ENCODE measurements at regions not wholly inside any gene's neighbourhood (a gene's known extent, or its start where the extent isn't known, plus 50 kb on each side); places are given as distances from the start of the nearest gene placed in this dataset.

DNA sequence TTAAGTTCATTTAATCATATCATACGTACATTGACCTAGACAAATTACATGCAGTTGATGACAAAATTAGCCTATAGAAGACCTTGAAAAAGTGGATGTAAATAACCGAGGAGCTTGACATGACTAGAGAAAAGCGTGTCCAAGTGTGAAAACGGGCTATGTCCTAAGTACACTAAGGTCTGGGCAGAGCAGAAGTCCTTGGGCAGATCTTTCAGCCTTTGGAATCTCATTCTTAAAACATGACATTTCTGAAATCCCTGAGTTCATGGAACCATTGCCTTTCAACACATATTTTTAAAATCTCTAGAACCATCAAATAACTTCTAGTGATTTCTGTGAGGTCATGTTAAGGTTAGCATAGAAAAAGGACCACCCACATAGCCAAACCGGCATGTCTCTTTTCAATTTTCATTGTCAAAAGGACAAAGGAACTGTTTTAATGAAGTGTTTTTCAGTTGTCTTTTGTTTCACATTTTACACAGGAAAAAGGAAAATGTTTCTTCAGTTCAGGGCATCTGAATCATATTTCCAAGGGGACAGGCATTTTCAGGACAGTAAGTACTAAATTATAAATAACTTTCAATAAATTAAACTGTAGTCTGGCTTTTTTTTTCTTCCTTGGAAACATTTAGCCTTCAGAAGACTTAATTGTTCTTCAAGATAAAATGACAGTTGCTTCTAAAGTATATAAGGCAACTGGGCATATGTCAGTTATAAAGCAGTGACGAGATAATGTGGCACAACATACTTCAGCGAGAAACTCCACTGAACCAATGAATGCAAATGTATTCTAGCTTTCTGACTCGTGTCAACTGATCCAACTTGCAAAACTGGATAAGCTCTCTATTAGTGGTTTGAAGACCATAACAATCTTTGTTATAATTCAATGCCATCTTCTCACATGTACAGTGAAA lies 416.8 kb downstream of the NFIB start:
- H3K4me3 ChIP-seq (ENCODE audit: low read depth in 2 of 2, low read length in 2 of 2), result no peak overlapping the region
- no peaks in the 10 kb centered on the region for H3K36me3 ChIP-seq (ENCODE audit: control insufficient read depth, insufficient read depth, low read length)
- POLR2A ChIA-PET, result no interaction called here
- no peaks in the 10 kb centered on the region for H3K27me3 ChIP-seq (ENCODE audit: control insufficient read depth, insufficient read depth, low read length)
- TF ChIP-seq, protein P1, sequence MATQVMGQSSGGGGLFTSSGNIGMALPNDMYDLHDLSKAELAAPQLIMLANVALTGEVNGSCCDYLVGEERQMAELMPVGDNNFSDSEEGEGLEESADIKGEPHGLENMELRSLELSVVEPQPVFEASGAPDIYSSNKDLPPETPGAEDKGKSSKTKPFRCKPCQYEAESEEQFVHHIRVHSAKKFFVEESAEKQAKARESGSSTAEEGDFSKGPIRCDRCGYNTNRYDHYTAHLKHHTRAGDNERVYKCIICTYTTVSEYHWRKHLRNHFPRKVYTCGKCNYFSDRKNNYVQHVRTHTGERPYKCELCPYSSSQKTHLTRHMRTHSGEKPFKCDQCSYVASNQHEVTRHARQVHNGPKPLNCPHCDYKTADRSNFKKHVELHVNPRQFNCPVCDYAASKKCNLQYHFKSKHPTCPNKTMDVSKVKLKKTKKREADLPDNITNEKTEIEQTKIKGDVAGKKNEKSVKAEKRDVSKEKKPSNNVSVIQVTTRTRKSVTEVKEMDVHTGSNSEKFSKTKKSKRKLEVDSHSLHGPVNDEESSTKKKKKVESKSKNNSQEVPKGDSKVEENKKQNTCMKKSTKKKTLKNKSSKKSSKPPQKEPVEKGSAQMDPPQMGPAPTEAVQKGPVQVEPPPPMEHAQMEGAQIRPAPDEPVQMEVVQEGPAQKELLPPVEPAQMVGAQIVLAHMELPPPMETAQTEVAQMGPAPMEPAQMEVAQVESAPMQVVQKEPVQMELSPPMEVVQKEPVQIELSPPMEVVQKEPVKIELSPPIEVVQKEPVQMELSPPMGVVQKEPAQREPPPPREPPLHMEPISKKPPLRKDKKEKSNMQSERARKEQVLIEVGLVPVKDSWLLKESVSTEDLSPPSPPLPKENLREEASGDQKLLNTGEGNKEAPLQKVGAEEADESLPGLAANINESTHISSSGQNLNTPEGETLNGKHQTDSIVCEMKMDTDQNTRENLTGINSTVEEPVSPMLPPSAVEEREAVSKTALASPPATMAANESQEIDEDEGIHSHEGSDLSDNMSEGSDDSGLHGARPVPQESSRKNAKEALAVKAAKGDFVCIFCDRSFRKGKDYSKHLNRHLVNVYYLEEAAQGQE (IDR thresholded peaks at IDR 0.05; ENCODE audit: insufficient read depth in 1 of 2, low read depth in 2 of 2, low read length in 1 of 2), result no peak
- no peak for TF ChIP-seq POLR2AphosphoS5 (IDR thresholded peaks at IDR 0.05; ENCODE audit: low read depth, low read length)
- TF ChIP-seq SIN3A (IDR thresholded peaks at IDR 0.05; ENCODE audit: borderline replicate concordance, insufficient read depth, low read depth, low read length), result no peak
- TF ChIP-seq, protein P2, sequence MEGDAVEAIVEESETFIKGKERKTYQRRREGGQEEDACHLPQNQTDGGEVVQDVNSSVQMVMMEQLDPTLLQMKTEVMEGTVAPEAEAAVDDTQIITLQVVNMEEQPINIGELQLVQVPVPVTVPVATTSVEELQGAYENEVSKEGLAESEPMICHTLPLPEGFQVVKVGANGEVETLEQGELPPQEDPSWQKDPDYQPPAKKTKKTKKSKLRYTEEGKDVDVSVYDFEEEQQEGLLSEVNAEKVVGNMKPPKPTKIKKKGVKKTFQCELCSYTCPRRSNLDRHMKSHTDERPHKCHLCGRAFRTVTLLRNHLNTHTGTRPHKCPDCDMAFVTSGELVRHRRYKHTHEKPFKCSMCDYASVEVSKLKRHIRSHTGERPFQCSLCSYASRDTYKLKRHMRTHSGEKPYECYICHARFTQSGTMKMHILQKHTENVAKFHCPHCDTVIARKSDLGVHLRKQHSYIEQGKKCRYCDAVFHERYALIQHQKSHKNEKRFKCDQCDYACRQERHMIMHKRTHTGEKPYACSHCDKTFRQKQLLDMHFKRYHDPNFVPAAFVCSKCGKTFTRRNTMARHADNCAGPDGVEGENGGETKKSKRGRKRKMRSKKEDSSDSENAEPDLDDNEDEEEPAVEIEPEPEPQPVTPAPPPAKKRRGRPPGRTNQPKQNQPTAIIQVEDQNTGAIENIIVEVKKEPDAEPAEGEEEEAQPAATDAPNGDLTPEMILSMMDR (IDR thresholded peaks at IDR 0.05), result no peak
- no peak for TF ChIP-seq TCF7L2 (IDR thresholded peaks at IDR 0.05; ENCODE audit: low read depth, low read length)
- DNase-seq (ENCODE audit: low read depth, low spot score) (no peak), ATAC-seq (no peak)
- intact Hi-C loops (cut with micrococcal nuclease; ENCODE audit: unreplicated experiment) (no loop called here), in situ Hi-C loops (cut with HindIII; ENCODE audit: low pct_unique_long_range_greater_than_20kb, low sequenced_read_pairs) (no loop called here)
- CTCF ChIA-PET, result no interaction called here
- BruUV-seq (replicated peaks), result no TSS peak
- no peaks in the 10 kb centered on the region for H3K9me3 ChIP-seq (ENCODE audit: control insufficient read depth, insufficient read depth, low read depth, low read length)
- no peaks in the 10 kb centered on the region for H3K4me1 ChIP-seq (ENCODE audit: control insufficient read depth, insufficient read depth, low read length)
- no peak overlapping the region for H3K27ac ChIP-seq (ENCODE audit: low read length)

DNA sequence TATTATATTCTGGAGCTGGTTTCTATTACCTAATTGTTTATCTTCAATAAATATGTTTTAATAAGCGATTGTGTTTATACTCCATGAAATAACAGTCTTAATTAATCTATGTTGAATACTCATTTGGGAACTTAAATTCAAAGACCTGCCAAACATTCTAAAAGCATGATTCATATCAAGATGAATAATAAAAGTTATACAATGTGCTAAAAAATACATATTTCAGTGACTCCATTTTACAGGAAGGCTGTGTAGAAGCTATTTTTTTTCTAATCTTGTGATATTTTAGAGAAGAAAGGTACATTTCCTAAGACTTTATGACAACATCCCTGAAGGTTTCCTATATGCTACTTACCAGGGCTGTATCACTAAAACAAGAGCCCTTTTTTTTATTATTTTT lies 417.9 kb downstream of the NFIB start:
- H3K4me1 ChIP-seq (ENCODE audit: control insufficient read depth, insufficient read depth, low read length), result no peaks in the 10 kb centered on the region
- DNase-seq (ENCODE audit: low read depth, low spot score) (no peak), ATAC-seq (no peak)
- in situ Hi-C loops (cut with HindIII; ENCODE audit: low pct_unique_long_range_greater_than_20kb, low sequenced_read_pairs), result no loop called here
- no peaks in the 10 kb centered on the region for H3K36me3 ChIP-seq (ENCODE audit: control insufficient read depth, insufficient read depth, low read length)
- TF ChIP-seq, protein P2 (IDR thresholded peaks at IDR 0.05), result no peak
- TF ChIP-seq POLR2AphosphoS5 (IDR thresholded peaks at IDR 0.05; ENCODE audit: low read depth, low read length), result no peak
- TF ChIP-seq SIN3A (IDR thresholded peaks at IDR 0.05; ENCODE audit: borderline replicate concordance, insufficient read depth, low read depth, low read length), result no peak
- TF ChIP-seq TCF7L2 (IDR thresholded peaks at IDR 0.05; ENCODE audit: low read depth, low read length), result no peak
- TF ChIP-seq, protein P1 (IDR thresholded peaks at IDR 0.05; ENCODE audit: insufficient read depth in 1 of 2, low read depth in 2 of 2, low read length in 1 of 2), result no peak
- no peak overlapping the region for H3K27ac ChIP-seq (ENCODE audit: low read length)
- ChIA-PET CTCF (no interaction called here), POLR2A (no interaction called here)
- no peaks in the 10 kb centered on the region for H3K27me3 ChIP-seq (ENCODE audit: control insufficient read depth, insufficient read depth, low read length)
- no TSS peak for BruUV-seq (replicated peaks)
- no peak overlapping the region for H3K4me3 ChIP-seq (ENCODE audit: low read depth in 2 of 2, low read length in 2 of 2)
- H3K9me3 ChIP-seq (ENCODE audit: control insufficient read depth, insufficient read depth, low read depth, low read length), result no peaks in the 10 kb centered on the region
- intact Hi-C loops (cut with micrococcal nuclease; ENCODE audit: unreplicated experiment), result no loop called here
